Amniotic epithelial cell (primary cell): ENCODE measurements at regions not wholly inside any gene's neighbourhood (a gene's known extent, or its start where the extent isn't known, plus 50 kb on each side); places are given as distances from the start of the nearest gene placed in this dataset.
"Not testable (repeated sequence)": the region's sequence is repeated elsewhere in the genome, so short reads cannot be mapped to it uniquely, and the experiment has no call there.

Experiments
- DNase-seq: peaks from one replicate; pipeline ENCODE4 v3.0.0-alpha.2; 2010; ENCODE audit warnings: low read depth

DNA sequence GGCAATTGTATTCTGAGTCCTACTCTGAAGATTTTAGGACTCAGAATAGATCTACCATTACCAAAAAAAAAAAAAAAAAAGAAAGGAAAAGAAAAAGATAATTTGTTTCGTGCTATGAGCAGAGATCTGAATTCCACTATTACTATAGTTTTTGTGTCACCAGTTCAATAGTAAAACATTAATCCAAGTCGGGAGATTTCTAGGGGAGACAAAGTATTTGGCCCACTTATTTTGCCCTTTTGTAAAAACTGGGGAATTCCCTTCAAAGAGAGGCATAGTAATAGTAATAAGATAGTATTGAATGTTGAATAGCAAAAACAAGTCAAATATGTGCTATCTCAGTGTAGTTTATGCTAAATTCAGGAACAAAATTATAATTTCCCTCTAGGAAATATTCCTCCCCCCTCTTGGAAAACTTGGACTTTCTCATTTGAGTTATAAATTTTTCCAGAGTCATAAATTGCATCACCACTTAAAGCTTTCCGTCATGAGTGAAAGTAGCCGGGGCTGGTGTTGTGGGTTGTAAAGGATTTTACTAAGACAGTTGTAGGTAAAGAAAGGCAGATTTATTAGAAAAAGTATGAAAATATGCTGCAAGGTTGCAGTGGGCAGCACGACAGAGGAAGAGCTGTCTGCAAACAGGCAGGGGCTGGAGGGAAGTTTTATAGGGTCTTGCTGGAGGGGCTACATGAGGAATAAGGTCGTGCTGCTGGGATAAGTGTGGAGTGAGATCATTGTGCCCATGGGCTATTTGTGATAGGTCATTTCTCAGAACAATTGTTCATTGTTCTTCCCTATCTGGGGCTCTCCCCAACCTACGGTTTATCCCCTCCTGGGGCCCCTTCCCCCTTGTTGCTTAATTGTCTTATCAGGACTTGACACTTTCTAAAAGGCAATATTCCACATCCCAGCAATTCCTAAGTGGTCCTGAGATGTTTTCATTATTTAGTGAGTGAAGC lies 1009.9 kb downstream of the PLA2G4A start:
- DNase-seq, result peak; percentile 51

DNA sequence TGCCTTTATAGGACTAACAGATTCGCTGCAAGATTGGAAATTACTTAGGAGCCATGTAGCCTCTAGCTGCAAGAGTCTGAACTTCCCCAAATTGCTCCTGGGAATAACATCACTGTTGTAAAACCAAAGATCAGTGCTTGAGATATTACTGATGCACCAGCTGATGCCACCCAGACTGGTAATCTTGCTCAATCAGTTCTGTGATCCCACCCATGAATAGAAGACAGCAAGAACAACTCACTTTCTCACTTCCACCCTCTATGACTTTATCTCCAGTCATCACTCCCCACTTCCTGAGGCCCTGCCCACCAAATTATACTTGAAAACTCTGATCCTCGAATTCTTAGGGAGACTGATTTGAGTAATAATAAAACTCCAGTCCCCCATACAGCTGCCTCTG lies 1011.1 kb downstream of the PLA2G4A start:
- peak; percentile 54 for DNase-seq

DNA sequence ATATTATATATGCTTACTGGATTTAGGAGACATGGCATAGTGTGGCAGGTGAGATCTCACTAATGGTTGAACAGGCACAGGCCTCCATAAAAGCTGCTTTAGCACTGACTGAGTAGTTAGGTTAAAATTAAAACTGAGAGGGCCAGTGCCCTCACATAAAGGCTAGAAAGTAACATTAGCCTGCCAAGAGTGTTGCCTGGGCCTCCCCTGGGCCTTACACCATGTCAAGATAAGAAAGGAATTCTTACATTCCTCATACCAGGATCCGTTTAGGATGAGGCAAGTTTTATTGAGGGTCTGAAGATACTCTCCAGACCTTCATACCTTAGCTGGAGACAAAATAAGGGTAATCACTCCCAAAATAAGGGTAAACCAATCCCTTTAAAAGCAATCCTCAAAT lies 1011.8 kb downstream of the PLA2G4A start:
- peak; percentile 86 for DNase-seq

DNA sequence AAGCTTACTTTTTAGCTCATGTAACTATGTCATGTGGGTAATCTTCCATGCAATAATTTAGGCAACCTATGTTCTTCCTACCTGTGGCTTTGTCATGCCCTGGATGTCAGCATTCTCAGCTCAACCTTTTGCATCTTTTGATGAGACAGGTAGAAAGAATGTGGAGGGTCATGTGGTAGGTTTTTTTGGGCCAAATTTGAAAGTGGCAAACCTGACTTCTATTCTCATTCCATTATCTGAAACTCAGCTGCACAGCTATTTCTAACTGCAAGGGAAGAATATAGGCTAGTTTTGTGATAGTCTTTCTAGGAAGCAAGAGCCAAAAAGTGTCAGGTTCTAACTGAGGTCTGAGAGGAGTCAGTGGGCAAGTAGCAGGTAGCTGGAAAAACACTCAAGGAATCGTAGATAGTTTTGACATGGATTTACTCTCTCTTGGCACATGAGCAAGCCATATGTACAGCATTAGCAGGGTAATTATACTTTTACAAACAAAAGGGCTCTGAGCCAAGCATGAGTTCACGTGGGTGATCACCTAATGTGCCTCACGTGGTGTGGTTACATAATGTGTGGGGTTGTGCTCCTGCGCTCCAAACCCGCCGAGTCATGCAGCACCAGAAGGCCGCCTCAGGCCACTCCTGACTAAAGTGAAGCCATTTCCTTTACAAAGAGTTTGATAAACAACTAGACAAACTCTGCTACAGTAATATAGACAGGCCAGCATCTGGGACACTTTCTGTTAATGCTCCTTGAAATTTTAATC lies 1013.8 kb downstream of the PLA2G4A start:
- DNase-seq, result peak; percentile 63

DNA sequence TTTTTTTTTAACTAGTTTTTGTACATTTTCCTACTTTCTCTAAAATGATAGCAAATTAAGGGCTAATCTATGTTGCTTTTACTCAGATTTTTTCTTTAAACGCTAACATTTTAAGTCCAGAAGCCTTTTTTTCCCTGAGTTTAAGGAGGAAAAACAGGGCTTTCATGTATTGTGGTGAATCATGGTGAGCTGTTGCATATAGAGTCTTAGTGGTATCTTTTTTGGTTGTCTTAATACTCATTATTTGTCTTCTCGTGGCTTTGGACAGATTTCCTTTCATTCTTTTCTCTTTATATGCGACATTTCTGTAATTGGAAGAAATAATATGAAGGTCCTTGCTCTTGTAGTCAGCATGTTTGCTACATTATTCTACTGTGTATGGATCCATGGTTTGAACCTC lies 1015.6 kb downstream of the PLA2G4A start:
- DNase-seq, result peak; percentile 54

DNA sequence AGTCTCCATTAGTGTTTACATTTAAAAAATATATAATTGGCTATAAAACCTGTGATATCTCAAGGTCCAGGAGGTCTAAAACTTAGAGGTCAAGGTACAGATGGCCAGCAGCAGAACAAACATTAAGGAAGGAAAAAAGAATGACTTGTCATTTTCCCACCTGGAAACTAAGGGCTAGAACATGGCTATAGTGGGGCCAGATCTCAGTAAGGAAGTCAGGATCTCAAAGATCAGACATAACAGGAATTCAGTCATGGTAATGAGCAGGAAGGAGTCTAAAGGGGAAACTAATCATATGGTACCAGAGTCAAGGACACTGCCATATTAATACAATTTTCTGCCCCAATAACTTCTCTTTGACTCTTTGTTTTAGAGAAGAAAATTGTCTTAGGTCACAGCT lies 1018.8 kb downstream of the PLA2G4A start:
- DNase-seq, result no peak

DNA sequence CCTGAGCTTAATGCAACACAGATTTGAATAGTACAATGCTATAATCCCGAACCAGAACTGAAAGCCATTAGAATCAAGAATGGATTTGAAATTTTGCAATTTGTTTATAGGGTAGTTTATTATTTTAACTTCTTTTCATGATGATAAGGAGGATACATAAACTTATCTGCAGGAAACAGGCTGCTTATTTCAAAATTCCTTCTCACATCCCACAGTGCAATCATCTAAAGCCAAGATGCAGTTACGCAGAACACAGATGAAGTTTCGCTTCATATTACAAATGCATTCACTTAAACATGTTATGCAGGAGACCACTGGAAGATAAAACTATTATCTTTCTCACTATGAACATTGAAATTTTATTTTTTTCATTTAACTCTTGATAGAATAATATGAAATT lies 1019.6 kb downstream of the PLA2G4A start:
- DNase-seq, result peak; percentile 59

DNA sequence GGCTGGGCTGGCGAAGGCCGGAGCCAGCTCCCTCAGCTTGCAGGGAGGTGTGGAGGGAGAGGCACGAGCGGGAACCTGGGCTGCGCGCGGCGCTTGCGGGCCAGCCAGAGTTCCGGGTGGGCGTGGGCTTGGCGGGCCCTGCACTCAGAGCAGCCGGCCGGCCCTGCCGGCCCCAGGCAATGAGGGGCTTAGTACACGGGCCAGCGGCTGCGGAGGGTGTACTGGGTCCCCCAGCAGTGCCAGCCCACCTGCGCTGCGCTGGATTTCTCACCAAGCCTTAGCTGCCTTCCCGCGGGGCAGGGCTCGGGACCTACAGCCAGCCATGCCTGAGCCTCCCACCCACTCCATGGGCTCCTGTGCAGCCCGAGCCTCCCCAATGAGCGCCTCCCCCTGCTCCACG lies 1021.4 kb downstream of the PLA2G4A start:
- DNase-seq, result not testable (repeated sequence)

DNA sequence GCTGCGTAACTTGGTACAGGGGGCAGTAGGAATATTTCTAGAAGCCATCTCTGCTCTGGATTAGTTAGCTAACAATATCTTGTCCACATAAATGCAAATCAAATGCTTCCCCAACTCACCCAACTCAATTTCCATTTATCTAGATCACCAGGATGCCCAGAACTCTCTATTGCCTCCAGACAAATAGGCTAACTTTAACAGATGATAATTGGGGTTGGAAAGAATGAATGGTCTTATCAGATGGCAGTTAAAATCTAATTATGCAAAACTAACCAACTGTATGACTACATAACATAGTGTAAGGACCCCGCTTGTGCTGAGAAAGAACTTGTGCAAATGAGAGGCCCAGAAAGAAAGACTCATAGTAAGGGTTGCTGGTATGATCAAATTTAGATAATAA lies 1024.8 kb downstream of the PLA2G4A start:
- no peak for DNase-seq

DNA sequence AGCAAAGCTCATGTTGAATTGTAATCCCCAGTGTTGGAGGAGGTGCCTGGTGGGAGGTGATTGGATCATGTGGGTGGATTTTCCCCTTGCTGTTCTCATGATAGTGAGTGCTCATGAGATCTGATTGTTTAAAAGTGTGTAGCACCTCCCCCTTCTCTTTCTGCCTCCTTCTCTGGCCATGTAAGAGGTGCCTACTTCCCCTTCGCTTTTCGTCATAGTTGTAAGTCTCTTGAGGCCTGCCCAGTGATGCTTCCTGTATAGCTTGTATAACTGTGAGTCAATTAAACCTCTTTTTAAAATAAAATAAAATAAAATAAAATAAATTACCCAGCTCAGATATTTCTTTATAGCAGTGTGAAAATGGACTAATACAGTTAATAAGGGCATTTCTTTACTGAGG lies 1025.7 kb downstream of the PLA2G4A start:
- DNase-seq, result no peak

DNA sequence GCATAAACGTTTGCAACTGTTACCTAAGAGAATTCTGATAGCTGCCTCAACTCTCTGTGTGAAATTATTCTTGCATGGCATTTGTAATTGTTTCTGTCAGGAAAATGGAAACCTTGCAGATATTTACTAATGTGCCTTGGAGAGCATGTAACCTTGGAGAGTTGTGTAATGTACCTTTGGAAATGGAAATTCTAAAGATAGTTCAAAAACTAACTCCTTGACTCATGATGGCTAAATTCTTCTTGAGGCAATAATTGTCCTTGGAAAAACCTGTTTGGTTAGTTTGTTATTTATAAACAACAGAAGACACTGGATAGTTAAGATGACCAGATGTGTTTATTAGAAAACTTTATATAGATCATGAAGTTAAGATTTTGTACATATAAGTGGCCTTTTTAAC lies 1033.8 kb downstream of the PLA2G4A start:
- DNase-seq, result peak; percentile 92

DNA sequence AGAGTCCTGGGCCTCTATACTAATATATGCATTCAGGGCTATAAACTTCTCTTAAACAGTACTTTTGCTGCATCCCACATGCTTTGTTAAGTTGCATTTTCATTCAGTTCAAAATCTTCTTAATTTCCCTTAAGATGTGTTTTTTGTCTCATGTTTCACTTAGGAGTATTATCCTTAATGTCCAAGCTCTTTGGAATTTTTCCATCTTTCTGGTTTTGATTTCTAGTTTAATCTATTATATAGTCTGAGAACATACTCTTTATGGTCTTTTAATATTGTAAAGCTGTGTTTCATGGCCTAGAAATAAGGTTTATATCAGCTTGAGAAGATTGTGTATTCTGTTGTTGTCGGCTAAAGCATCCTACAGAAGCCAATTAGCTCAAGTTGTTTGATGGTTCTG lies 1041.8 kb downstream of the PLA2G4A start:
- no peak for DNase-seq

DNA sequence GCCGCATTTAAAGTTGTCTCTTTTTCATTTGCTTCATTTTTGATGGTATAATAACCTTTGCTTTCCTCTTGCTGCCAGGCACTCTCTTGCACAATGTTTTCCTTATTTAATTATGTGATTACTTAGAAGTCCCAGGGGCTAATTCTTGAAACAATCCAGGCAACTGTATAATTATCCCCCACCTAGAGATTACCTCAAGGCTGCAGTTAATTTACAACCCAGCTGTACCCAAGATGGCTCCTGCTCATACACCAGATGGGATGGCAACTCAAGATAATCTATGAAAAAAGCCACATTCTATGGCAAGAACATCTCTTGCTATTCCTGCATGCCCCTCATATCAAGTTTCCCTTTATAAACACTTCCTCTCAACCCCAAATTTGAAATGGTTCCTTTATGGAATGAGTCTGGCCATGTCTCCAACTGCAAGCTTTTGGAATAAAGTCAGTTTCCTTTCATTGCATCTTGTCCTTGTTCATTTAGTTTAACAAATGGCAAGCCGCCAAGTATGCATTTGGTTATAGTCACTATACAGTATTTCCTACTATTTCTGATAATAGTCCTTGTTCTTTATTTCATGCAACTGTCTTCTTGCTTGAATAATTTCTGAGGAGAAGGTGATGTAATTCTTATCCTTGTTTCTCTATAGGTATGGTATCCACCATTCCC lies 1042.6 kb downstream of the PLA2G4A start:
- no peak for DNase-seq

DNA sequence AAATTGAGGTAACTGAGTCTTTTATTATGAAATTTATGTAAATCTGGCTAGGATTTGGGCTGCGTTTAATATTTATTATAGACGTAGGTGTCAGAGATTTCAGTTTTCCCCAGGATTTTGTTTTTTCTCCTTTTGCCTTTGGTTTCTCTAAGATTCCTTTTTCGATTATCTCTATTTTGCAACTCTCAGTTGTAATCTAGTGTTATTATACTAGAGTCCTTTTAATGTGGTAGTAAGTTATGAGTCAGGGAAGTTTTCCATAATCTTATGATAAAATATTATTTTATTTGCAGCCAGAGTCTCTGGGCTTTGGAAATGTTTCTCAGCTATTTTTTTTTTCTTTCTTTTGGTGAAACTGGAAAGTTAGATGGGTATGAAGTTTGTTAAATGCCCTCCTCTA lies 1043.8 kb downstream of the PLA2G4A start:
- peak; percentile 54 for DNase-seq

DNA sequence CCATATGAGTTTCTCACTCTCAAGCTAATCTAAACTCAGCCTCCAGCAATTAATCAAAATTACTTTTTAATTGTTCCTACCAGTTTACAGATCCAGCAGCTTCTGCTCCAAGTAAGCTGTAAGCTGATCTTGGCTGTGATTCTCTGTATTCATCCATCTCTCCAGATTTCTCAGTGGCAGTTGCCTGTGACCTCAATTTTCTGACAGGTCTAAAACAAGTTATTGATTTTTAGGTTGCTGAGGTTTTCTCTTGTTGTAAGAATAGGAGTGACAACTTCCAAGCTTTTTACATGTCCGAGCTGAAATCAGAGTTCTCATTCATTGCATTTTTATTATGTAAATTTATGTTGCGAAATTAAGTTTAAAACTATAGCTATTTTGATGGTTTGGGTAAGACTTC lies 1044.4 kb downstream of the PLA2G4A start:
- no peak for DNase-seq

DNA sequence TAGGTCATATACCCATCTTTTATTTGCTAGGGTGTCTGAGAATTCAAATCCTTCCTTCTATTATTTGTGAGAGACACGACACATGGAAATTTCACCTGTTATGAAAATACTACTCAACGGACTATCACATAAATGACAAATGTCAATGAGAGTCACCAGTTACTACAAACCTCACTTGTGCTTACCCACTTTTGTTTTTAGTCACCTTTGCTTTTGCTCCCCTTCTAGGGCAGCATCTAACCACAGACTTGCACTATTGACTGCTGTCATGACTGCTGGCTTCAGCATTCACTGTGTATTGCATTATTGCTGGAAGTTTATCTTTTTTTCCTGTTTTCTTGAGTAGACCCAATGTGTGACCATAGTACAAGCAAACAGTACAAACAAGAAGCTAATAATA lies 1048.0 kb downstream of the PLA2G4A start:
- no peak for DNase-seq

DNA sequence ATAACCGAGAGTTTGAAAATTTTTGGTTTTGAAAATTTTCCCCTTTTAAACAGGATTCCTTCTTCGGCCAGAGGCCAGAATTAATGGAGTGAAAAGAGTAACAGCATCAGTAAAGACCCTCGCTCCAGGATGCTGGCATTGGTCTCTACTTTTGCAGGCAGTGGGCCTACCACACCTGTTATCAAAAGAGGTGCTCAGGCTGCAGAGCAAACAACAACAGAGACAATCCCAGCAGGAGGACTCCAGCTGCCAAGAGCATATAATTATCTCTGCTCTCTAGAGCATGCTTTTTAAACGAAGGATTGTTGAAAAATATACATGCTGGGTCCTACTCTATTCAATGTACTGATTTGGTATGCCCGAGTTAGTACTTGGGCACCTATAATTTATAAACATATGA lies 1048.5 kb downstream of the PLA2G4A start:
- DNase-seq, result no peak

DNA sequence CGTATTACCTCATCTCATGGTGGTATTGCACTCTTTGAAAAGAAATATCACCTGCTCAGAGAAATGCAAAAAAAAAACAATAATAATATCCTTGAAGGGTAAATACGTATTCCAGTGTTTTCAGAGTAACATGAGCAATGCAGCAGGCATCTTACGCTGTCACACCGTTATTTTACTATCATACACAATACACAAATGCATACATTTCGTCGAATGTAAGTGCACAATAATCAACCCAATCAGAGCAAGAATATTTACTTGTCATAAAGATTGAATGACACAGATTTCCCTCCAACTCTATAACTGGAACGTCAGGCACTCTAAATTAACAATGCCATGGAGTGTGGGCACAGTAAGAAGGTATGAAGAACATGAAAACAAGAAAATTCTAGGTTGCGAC lies 1050.1 kb downstream of the PLA2G4A start:
- DNase-seq, result no peak

DNA sequence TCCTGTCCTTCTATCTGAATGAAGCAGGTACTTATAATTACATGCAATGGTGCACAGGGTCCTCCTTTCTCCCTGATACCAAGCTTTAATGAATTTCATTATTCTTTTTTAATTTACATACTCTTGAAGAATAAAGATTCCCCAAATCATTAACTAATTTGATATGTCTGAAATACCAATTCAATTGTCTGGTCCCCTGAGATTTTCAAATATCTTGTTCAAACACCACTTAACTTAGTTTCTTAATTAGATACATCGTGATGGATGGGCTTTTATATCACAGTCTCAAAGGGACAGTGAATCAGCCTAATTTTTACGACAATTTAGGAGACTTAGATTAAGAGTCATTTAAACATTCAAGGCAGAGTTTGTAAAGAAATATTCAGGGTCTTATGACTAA lies 1054.6 kb downstream of the PLA2G4A start:
- DNase-seq, result no peak

DNA sequence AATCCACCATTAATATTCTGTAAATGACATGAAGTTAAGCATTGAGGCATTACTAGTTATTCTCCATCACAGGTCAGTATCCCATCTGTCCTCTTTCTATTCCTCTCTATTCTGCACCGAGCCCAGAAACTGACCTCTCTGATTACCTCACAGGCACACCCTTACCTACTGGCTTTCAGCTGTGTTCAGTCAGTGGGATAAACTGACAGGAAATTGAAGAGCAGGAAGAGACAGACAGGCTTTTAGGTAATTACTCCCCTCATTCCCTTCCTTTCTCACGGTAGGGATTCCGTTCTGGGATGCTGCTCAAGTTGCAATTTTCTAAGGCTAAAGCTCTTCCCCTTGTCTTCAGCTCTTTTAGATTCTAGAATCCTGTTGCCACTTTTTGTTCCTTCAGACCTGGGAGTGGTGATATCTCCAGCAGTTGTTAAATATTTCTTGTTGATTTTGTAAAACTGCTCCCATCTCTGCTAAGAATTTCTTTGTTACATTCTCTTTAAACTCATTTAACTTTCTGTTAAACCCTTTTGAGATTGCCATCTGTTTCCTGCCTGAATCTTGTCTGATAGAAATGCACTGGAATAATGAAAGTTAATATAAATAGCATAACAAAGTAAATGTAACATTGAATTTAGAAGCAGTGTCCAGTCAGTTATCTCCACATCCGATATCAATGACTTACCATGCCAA lies 1063.4 kb downstream of the PLA2G4A start:
- DNase-seq, result no peak

DNA sequence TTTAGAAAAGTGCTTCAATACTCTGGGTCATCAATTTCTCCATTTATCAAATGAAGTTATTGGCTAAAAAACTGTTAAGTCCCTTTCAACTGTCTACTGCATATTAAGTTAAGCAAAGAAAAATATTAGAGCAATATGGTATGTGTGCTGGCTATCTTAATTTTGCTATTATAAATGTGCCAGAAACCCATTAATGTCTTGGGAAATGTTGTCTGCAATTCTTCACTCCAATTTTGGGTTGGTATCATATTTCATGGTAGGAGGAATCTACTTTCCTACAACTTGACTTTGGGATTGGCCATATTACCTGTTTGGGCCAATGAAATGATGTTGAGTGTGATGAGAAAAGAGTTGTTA lies 1063.9 kb downstream of the PLA2G4A start:
- no peak for DNase-seq

DNA sequence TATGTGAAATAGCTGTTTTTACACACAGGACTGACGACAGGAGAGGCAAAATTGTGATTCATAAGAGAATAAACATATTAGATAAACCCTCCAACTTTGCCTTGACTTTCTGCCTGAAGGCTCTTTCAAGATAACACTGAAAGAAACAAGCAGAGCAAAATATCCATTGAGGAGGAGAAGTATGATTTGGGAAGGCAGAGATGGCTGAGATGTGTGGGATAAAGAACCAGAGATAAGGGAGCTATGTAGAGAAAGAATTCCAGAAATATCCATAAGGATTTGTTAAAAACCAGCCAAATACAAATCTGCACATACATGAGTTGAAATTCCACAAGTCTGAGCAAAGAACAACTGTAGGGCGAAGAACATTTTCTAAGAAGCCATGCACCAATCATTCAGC lies 1064.7 kb downstream of the PLA2G4A start:
- peak; percentile 44 for DNase-seq
